Esophagus muscularis mucosa (tissue), 3 donors: ENCODE measurements at regions not wholly inside any gene's neighbourhood (a gene's known extent, or its start where the extent isn't known, plus 50 kb on each side); places are given as distances from the start of the nearest gene placed in this dataset.

Source experiments
- CTCF ChIP-seq, 3 experiments: fragments of 200-600 bp in 2 of 3; fragments of 450-650 bp in 1 of 3; sonication (generic) in 2 of 3; IDR thresholded peaks; one replicate each; pipeline ENCODE4 v1.5.1; 2017 to 2019; ENCODE audit warnings: antibody characterized with exemption in 3 of 3, mild to moderate bottlenecking in 2 of 3, moderate library complexity in 1 of 3
- POLR2A ChIP-seq: fragments of 450-650 bp; IDR thresholded peaks from one replicate; pipeline ENCODE4 v1.6.1; 2017; ENCODE audit warnings: antibody characterized with exemption, moderate library complexity, mild to moderate bottlenecking, low read depth
- POLR2AphosphoS5 ChIP-seq, 2 donors: sonication (generic); formaldehyde crosslinking; IDR thresholded peaks; one replicate each; pipeline ENCODE4 v1.6.1; 2017; ENCODE audit warnings: antibody characterized with exemption in 2 of 2

- TF ChIP-seq POLR2AphosphoS5 (IDR thresholded peaks at IDR 0.05) (no peak), POLR2A (no peak), CTCF (IDR thresholded peaks at IDR 0.05) (no peak)
Observed at GRCh38 chr2:123095219-123095835, 929.8 kb upstream of the CNTNAP5 start.
